Suprapubic skin (tissue), 4 donors: ENCODE measurements at regions not wholly inside any gene's neighbourhood (a gene's known extent, or its start where the extent isn't known, plus 50 kb on each side); places are given as distances from the start of the nearest gene placed in this dataset.

Experiments used
- CTCF ChIP-seq, 2 donors: fragments of 200-600 bp in 1 of 2; fragments of 450-650 bp in 1 of 2; sonication (generic) in 1 of 2; IDR thresholded peaks; one replicate each; pipeline ENCODE4 v1.5.1; 2016 to 2019; ENCODE audit warnings: antibody characterized with exemption in 2 of 2, mild to moderate bottlenecking in 1 of 2, moderate library complexity in 1 of 2
- EP300 ChIP-seq: sonication (generic); formaldehyde crosslinking; IDR thresholded peaks from one replicate; pipeline ENCODE4 v1.6.1; 2017; ENCODE audit warnings: antibody characterized with exemption
- POLR2A ChIP-seq, 2 donors: fragments of 450-650 bp; IDR thresholded peaks; one replicate each; pipeline ENCODE4 v1.6.1; 2017; ENCODE audit warnings: antibody characterized with exemption in 2 of 2, mild to moderate bottlenecking in 2 of 2, moderate library complexity in 2 of 2
- POLR2AphosphoS5 ChIP-seq, 3 donors: sonication (generic); formaldehyde crosslinking; IDR thresholded peaks; one replicate each; pipeline ENCODE4 v1.6.1; 2017; ENCODE audit warnings: antibody characterized with exemption in 3 of 3

- no peak for TF ChIP-seq CTCF (IDR thresholded peaks at IDR 0.05)
- no peak for TF ChIP-seq EP300
- no peak for TF ChIP-seq POLR2A (IDR thresholded peaks at IDR 0.05)
- TF ChIP-seq POLR2AphosphoS5 (IDR thresholded peaks at IDR 0.05) = no peak
These were observed 573.9 kb downstream of the NOVA1 start for GRCh38 chr14:26023967-26024366.
